Ovary (tissue), 7 donors: ENCODE measurements at regions not wholly inside any gene's neighbourhood (a gene's known extent, or its start where the extent isn't known, plus 50 kb on each side); places are given as distances from the start of the nearest gene placed in this dataset.

Experiments
- DNase-seq, 5 donors: peaks; one replicate each; pipeline ENCODE4 v3.0.0-alpha.2; 2019 to 2020
- H3K27ac ChIP-seq, 2 donors: fragments of 200-600 bp; one replicate each; pipeline versions ENCODE4 v1.5.1 to v1.8.0; 2019 to 2022
- H3K27me3 ChIP-seq: fragments of 200-600 bp; one replicate; pipeline ENCODE4 v1.8.0; 2022
- H3K36me3 ChIP-seq: fragments of 200-600 bp; sonication (generic); one replicate; pipeline ENCODE4 v1.5.1; 2019
- H3K4me1 ChIP-seq: one replicate; pipeline ENCODE4 v1.8.1; 2013; ENCODE audit warnings: mild to moderate bottlenecking, moderate library complexity; ENCODE audit not compliant: insufficient read depth
- H3K4me3 ChIP-seq: fragments of 200-600 bp; sonication (generic); one replicate; pipeline ENCODE4 v1.5.1; 2017
- H3K9me3 ChIP-seq, 2 donors: fragments of 200-600 bp in 1 of 2; sonication (generic) in 1 of 2; one replicate each; pipeline versions ENCODE4 v1.5.1 to v1.8.1; 2013 to 2019; ENCODE audit warnings: mild to moderate bottlenecking in 1 of 2, moderate library complexity in 1 of 2
- CTCF ChIP-seq, 3 donors: fragments of 450-650 bp in 2 of 3; fragments of 200-600 bp in 1 of 3; IDR thresholded peaks; one replicate each; pipeline versions ENCODE4 v1.5.1 to v1.8.0; 2016 to 2022; ENCODE audit warnings: antibody characterized with exemption in 3 of 3, mild to moderate bottlenecking in 1 of 3
- EP300 ChIP-seq: sonication (generic); formaldehyde crosslinking; IDR thresholded peaks from one replicate; pipeline ENCODE4 v1.6.1; 2017; ENCODE audit warnings: antibody characterized with exemption
- POLR2A ChIP-seq: fragments of 450-650 bp; IDR thresholded peaks from one replicate; pipeline ENCODE4 v1.6.1; 2017; ENCODE audit warnings: antibody characterized with exemption, mild to moderate bottlenecking, moderate library complexity
- WGBS, 3 donors: extraction: QIAGEN DNeasy Blood & Tissue Kit in 1 of 3; methylation state at CpG; one replicate each; pipeline versions ENCODE4 v1.1.5 to v1.1.7; 2013 to 2017; 5-methylcytosine and 5-hydroxymethylcytosine counted together
- intact Hi-C, 4 donors: fragments of 100-400 bp; cut with DNase I; formaldehyde crosslinking; loops; one replicate each; pipeline versions ENCODE4 v1.11.0 to v1.15.1; 2022 to 2023
- donor health status: DM: no; HTN: no; CAD: no; lungs with moderate emphysema.
- donor health status: DM: no; HTN: no; CAD: no.
- donor health status: Bipolar disorder and iron deficiency.
- donor health status: DM: no; HTN: no; CAD: no.
- donor health status: DM: yes; HTN: yes; CAD: no.

GRCh38 chr20:48049641-48050040 is 264.4 kb upstream of the SULF2 start:
- Histone ChIP-seq H3K27me3 (no peaks in the 10 kb centered on the region), H3K4me1 (no peaks in the 10 kb centered on the region), H3K27ac (no peak overlapping the region), H3K36me3 (no peaks in the 10 kb centered on the region), H3K4me3 (no peak overlapping the region), H3K9me3 (no peaks in the 10 kb centered on the region)
- DNase-seq = no peak
- 55 to 71% (median 59%) methylated on average over 1 of the region's 1 CpG for WGBS, 3 donors
- intact Hi-C loops = no loop called here
- TF ChIP-seq POLR2A (no peak), CTCF (IDR thresholded peaks at IDR 0.05) (no peak), EP300 (no peak)

- Histone ChIP-seq H3K9me3 (no peaks in the 10 kb centered on the region), H3K4me3 (no peak overlapping the region), H3K36me3 (no peaks in the 10 kb centered on the region), H3K4me1 (no peaks in the 10 kb centered on the region), H3K27ac (no peak overlapping the region), H3K27me3 (no peaks in the 10 kb centered on the region)
- intact Hi-C loops = no loop called here
- TF ChIP-seq EP300 (no peak), CTCF (IDR thresholded peaks at IDR 0.05) (no peak), POLR2A (no peak)
- WGBS, 3 donors = 71 to 85% (median 82%) methylated on average over 3 of the region's 3 CpGs
- DNase-seq = no peak
Measured at GRCh38 chr20:48049171-48049570, 263.9 kb upstream of the SULF2 start.

- Histone ChIP-seq H3K27ac (no peak overlapping the region), H3K27me3 (no peaks in the 10 kb centered on the region), H3K9me3 (no peaks in the 10 kb centered on the region), H3K4me1 (no peaks in the 10 kb centered on the region), H3K4me3 (no peak overlapping the region), H3K36me3 (no peaks in the 10 kb centered on the region)
- WGBS, 3 donors = 88 to 90% (median 89%) methylated on average over 4 of the region's 4 CpGs
- DNase-seq = no peak
- TF ChIP-seq EP300 = no peak
- TF ChIP-seq CTCF (IDR thresholded peaks at IDR 0.05) = no peak
- no peak for TF ChIP-seq POLR2A
- intact Hi-C loops = no loop called here
Measured at GRCh38 chr20:48047447-48047846, 262.2 kb upstream of the SULF2 start.

- intact Hi-C loops = no loop called here
- H3K27ac ChIP-seq = no peak overlapping the region
- TF ChIP-seq EP300 = no peak
- no peak for TF ChIP-seq POLR2A
- no peak for TF ChIP-seq CTCF (IDR thresholded peaks at IDR 0.05)
- 82 to 92% (median 83%) methylated on average over 7 of the region's 7 CpGs for WGBS, 3 donors
- H3K36me3 ChIP-seq = no peaks in the 10 kb centered on the region
- H3K4me1 ChIP-seq = peaks cover 11% of the 10 kb centered on the region
- DNase-seq = no peak
- no peaks in the 10 kb centered on the region for H3K27me3 ChIP-seq
- no peak overlapping the region for H3K4me3 ChIP-seq
- H3K9me3 ChIP-seq = no peaks in the 10 kb centered on the region
Measured at GRCh38 chr20:48042628-48043027, 257.3 kb upstream of the SULF2 start.
